ENCODE measurements at regions not wholly inside any gene's neighbourhood (a gene's known extent, or its start where the extent isn't known, plus 50 kb on each side); places are given as distances from the start of the nearest gene placed in this dataset.

GRCh38 chr3:67719333-67719732 is 64.9 kb upstream of the SUCLG2 start:
- H3K4me1 ChIP-seq (ENCODE audit: low read depth), result no peaks in the 10 kb centered on the region
- no peak overlapping the region for H3K4me3 ChIP-seq
- H3K36me3 ChIP-seq, result no peaks in the 10 kb centered on the region
- TF ChIP-seq, protein P1, sequence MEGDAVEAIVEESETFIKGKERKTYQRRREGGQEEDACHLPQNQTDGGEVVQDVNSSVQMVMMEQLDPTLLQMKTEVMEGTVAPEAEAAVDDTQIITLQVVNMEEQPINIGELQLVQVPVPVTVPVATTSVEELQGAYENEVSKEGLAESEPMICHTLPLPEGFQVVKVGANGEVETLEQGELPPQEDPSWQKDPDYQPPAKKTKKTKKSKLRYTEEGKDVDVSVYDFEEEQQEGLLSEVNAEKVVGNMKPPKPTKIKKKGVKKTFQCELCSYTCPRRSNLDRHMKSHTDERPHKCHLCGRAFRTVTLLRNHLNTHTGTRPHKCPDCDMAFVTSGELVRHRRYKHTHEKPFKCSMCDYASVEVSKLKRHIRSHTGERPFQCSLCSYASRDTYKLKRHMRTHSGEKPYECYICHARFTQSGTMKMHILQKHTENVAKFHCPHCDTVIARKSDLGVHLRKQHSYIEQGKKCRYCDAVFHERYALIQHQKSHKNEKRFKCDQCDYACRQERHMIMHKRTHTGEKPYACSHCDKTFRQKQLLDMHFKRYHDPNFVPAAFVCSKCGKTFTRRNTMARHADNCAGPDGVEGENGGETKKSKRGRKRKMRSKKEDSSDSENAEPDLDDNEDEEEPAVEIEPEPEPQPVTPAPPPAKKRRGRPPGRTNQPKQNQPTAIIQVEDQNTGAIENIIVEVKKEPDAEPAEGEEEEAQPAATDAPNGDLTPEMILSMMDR (IDR thresholded peaks at IDR 0.05; ENCODE audit: low read depth, low read length), result no peak
- no peaks in the 10 kb centered on the region for H3K9me3 ChIP-seq (ENCODE audit: low read depth)
- no peak for DNase-seq (ENCODE audit: low read depth in 1 of 2, low spot score in 1 of 2)
- no peak overlapping the region for H3K27ac ChIP-seq
- H3K27me3 ChIP-seq, result no peaks in the 10 kb centered on the region

GRCh38 chr3:67715971-67716370 is 61.6 kb upstream of the SUCLG2 start:
- Histone ChIP-seq H3K4me1 (ENCODE audit: low read depth) (no peaks in the 10 kb centered on the region), H3K27ac (no peak overlapping the region), H3K4me3 (no peak overlapping the region), H3K27me3 (no peaks in the 10 kb centered on the region), H3K36me3 (no peaks in the 10 kb centered on the region), H3K9me3 (ENCODE audit: low read depth) (no peaks in the 10 kb centered on the region)
- no peak for DNase-seq (ENCODE audit: low read depth in 1 of 2, low spot score in 1 of 2)
- TF ChIP-seq, protein P1 (IDR thresholded peaks at IDR 0.05; ENCODE audit: low read depth, low read length), result no peak

DNA sequence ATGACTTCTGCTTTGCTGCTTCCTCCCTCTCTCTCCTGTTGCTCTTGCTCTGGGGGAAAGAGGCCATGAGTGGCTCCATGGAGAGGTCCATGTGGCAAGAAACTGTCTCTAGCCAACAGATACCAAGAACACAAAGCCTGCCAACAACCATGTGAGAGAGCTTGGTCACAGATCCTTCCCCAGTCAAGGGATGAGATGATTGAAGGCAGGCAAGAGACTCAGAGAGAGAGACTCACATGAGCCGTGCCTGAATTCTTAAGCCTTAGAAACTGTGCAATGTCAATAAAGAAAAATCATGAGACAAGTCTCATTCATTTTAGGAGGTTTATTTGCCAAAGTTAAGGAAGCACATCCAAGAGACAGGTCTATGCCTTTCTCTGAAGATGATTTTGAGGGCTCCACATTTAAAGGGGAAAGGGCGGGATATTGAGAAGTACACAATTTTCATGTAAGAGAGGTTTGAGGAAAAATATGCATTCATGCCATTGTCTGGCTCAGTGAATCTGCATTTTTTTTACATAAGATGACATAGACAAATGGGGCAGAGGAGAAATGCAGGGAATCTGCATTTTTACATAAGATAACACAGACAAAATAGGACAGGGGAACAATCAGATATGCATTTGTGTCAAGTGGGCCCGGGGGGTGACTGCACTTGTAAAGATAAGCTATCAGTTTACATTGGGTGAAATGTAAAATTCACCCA is 59.5 kb upstream of the SUCLG2 start:
- Histone ChIP-seq H3K27me3 (no peaks in the 10 kb centered on the region), H3K4me3 (no peak overlapping the region), H3K4me1 (ENCODE audit: low read depth) (no peaks in the 10 kb centered on the region), H3K36me3 (no peaks in the 10 kb centered on the region), H3K9me3 (ENCODE audit: low read depth) (no peaks in the 10 kb centered on the region), H3K27ac (no peak overlapping the region)
- TF ChIP-seq, protein P1 (IDR thresholded peaks at IDR 0.05; ENCODE audit: low read depth, low read length), result no peak
- DNase-seq (ENCODE audit: low read depth in 1 of 2, low spot score in 1 of 2), result no peak

DNA sequence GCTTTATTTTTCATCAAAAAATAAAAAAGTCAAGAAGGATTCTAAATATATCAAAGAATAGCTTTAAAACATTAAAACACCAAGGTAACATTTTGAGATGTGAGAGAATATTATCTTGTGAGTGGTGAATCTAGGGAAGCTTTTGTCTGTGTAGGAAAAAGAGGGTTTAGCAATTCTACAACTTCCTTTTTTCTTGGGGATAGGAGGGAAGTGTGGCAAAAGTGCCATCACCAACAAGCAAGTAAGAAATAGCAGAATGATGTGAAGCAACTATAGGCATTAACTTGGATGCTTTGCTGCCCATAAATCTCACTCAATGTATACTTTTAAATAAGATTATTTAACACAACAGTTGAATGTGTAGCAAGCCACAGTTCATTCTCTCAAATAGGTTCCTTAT is 57.8 kb upstream of the SUCLG2 start:
- DNase-seq (ENCODE audit: low read depth in 1 of 2, low spot score in 1 of 2), result no peak
- Histone ChIP-seq H3K27me3 (no peaks in the 10 kb centered on the region), H3K4me3 (no peak overlapping the region), H3K9me3 (ENCODE audit: low read depth) (no peaks in the 10 kb centered on the region), H3K4me1 (ENCODE audit: low read depth) (no peaks in the 10 kb centered on the region), H3K36me3 (no peaks in the 10 kb centered on the region), H3K27ac (no peak overlapping the region)
- TF ChIP-seq, protein P1 (IDR thresholded peaks at IDR 0.05; ENCODE audit: low read depth, low read length), result no peak

- H3K36me3 ChIP-seq, result no peaks in the 10 kb centered on the region
- H3K27ac ChIP-seq, result no peak overlapping the region
- H3K27me3 ChIP-seq, result no peaks in the 10 kb centered on the region
- TF ChIP-seq, protein P1 (IDR thresholded peaks at IDR 0.05; ENCODE audit: low read depth, low read length), result no peak
- no peaks in the 10 kb centered on the region for H3K9me3 ChIP-seq (ENCODE audit: low read depth)
- DNase-seq (ENCODE audit: low read depth in 1 of 2, low spot score in 1 of 2), result no peak
- H3K4me1 ChIP-seq (ENCODE audit: low read depth), result no peaks in the 10 kb centered on the region
- no peak overlapping the region for H3K4me3 ChIP-seq
These were observed 56.0 kb upstream of the SUCLG2 start for GRCh38 chr3:67710396-67710795.
